AG09309 (cell line): ENCODE measurements at regions not wholly inside any gene's neighbourhood (a gene's known extent, or its start where the extent isn't known, plus 50 kb on each side); places are given as distances from the start of the nearest gene placed in this dataset.

ENCODE experiments used
- DNase-seq: peaks from one replicate; pipeline ENCODE4 v3.0.0-alpha.2; 2010; ENCODE audit warnings: low read depth
- H3K4me3 ChIP-seq: 2 replicates; pipeline ENCODE4 v1.5.1; 2011; ENCODE audit warnings: mild to moderate bottlenecking, low read depth, low read length, moderate library complexity; ENCODE audit not compliant: control insufficient read depth
- CTCF ChIP-seq: IDR thresholded peaks from 2 replicates; pipeline ENCODE4 v1.5.1; 2011; ENCODE audit warnings: mild to moderate bottlenecking, low read depth, low read length, inconsistent platforms; ENCODE audit not compliant: insufficient read depth, control insufficient read depth; ENCODE audit errors: missing control alignments

- H3K4me3 ChIP-seq, result no peak overlapping the region
- no peak for TF ChIP-seq CTCF
- DNase-seq, result no peak
Measured at GRCh38 chr11:122604621-122605020, 50.9 kb upstream of the UBASH3B start.

- no peak overlapping the region for H3K4me3 ChIP-seq
- TF ChIP-seq CTCF, result no peak
- peak; percentile 71 for DNase-seq
Measured at GRCh38 chr11:122601141-122602125, 54.1 kb upstream of the UBASH3B start.

- no peak for TF ChIP-seq CTCF
- no peak for DNase-seq
- H3K4me3 ChIP-seq, result no peak overlapping the region
Measured at GRCh38 chr11:122600290-122600689, 55.2 kb upstream of the UBASH3B start.

GRCh38 chr11:122599434-122599833, 56.1 kb upstream of the UBASH3B start:
- H3K4me3 ChIP-seq, result no peak overlapping the region
- DNase-seq, result no peak
- TF ChIP-seq CTCF, result no peak

- no peak for TF ChIP-seq CTCF
- DNase-seq, result no peak
- no peak overlapping the region for H3K4me3 ChIP-seq
Measured at GRCh38 chr11:122598971-122599370, 56.6 kb upstream of the UBASH3B start.

GRCh38 chr11:122597511-122597910, 58.0 kb upstream of the UBASH3B start:
- TF ChIP-seq CTCF, result no peak
- no peak for DNase-seq
- H3K4me3 ChIP-seq, result no peak overlapping the region
